ENCODE measurements at regions not wholly inside any gene's neighbourhood (a gene's known extent, or its start where the extent isn't known, plus 50 kb on each side); places are given as distances from the start of the nearest gene placed in this dataset.

DNA sequence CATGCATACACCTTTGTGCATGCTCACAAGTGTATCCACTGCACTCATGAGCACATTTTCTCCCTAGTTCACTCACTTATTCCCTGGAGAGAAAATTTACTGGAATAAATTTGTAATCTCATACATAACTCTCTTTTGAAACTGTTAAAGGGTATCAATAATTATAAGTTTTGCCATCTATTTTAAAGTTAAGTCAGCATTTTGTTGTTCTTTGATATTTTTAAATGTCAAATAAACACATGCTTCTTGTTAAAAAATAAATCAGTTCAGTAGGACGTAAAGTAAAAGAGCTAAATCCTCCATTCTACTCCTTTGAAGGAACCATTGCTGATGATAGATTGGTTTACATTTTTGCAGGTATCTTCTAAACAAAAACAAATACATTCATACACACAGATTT is 522.1 kb downstream of the NR4A2 start:
- Mint-ChIP-seq H3K36me3 (ENCODE audit: insufficient read depth, unreplicated experiment) (no peaks in the 10 kb centered on the region), H3K27me3 (ENCODE audit: insufficient read depth, unreplicated experiment) (no peaks in the 10 kb centered on the region), H3K9me3 (ENCODE audit: unreplicated experiment) (no peaks in the 10 kb centered on the region), H3K4me3 (ENCODE audit: unreplicated experiment) (no peak overlapping the region), H3K27ac (ENCODE audit: unreplicated experiment) (no peak overlapping the region), H3K4me1 (ENCODE audit: low read depth, unreplicated experiment) (no peaks in the 10 kb centered on the region)
- no peaks in the 10 kb centered on the region for H3K9me3 ChIP-seq
- intact Hi-C loops (cut with micrococcal nuclease; ENCODE audit: unreplicated experiment): no loop called here
- ChIA-PET POLR2A (no interaction called here), CTCF (no interaction called here)
- DNase-seq: no peak
- H3K27me3 ChIP-seq (replicated peaks; ENCODE audit: control insufficient read depth, insufficient read depth, low read length): no peaks in the 10 kb centered on the region
- TF ChIP-seq, protein P1, sequence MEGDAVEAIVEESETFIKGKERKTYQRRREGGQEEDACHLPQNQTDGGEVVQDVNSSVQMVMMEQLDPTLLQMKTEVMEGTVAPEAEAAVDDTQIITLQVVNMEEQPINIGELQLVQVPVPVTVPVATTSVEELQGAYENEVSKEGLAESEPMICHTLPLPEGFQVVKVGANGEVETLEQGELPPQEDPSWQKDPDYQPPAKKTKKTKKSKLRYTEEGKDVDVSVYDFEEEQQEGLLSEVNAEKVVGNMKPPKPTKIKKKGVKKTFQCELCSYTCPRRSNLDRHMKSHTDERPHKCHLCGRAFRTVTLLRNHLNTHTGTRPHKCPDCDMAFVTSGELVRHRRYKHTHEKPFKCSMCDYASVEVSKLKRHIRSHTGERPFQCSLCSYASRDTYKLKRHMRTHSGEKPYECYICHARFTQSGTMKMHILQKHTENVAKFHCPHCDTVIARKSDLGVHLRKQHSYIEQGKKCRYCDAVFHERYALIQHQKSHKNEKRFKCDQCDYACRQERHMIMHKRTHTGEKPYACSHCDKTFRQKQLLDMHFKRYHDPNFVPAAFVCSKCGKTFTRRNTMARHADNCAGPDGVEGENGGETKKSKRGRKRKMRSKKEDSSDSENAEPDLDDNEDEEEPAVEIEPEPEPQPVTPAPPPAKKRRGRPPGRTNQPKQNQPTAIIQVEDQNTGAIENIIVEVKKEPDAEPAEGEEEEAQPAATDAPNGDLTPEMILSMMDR (IDR thresholded peaks at IDR 0.05; ENCODE audit: insufficient read depth in 1 of 2, low read depth in 1 of 2, low read length in 1 of 2, severe bottlenecking in 1 of 2, unreplicated experiment in 1 of 2): no peak
- no peak overlapping the region for H3K4me3 ChIP-seq (ENCODE audit: low read depth, low read length)
- H3K4me1 ChIP-seq: no peaks in the 10 kb centered on the region
- BruUV-seq (replicated peaks): no TSS peak
- 0 out of 2 replicates have a peak, but pooled peaks cover 1% of the 10 kb centered on the region for H3K36me3 ChIP-seq (ENCODE audit: control insufficient read depth, insufficient read depth, low read length)

- Histone ChIP-seq H3K27me3 (replicated peaks; ENCODE audit: control insufficient read depth, insufficient read depth, low read length) (no peaks in the 10 kb centered on the region), H3K9me3 (no peaks in the 10 kb centered on the region), H3K36me3 (ENCODE audit: control insufficient read depth, insufficient read depth, low read length) (0 out of 2 replicates have a peak, but pooled peaks cover 1% of the 10 kb centered on the region), H3K4me3 (ENCODE audit: low read depth, low read length) (no peak overlapping the region), H3K4me1 (no peaks in the 10 kb centered on the region)
- ChIA-PET CTCF (no interaction called here), POLR2A (no interaction called here)
- H3K27me3 Mint-ChIP-seq (ENCODE audit: insufficient read depth, unreplicated experiment): no peaks in the 10 kb centered on the region
- no peak overlapping the region for H3K4me3 Mint-ChIP-seq (ENCODE audit: unreplicated experiment)
- intact Hi-C loops (cut with micrococcal nuclease; ENCODE audit: unreplicated experiment): no loop called here
- H3K4me1 Mint-ChIP-seq (ENCODE audit: low read depth, unreplicated experiment): no peaks in the 10 kb centered on the region
- DNase-seq: no peak
- H3K36me3 Mint-ChIP-seq (ENCODE audit: insufficient read depth, unreplicated experiment): no peaks in the 10 kb centered on the region
- H3K9me3 Mint-ChIP-seq (ENCODE audit: unreplicated experiment): no peaks in the 10 kb centered on the region
- H3K27ac Mint-ChIP-seq (ENCODE audit: unreplicated experiment): no peak overlapping the region
- BruUV-seq (replicated peaks): no TSS peak
- TF ChIP-seq, protein P1 (IDR thresholded peaks at IDR 0.05; ENCODE audit: insufficient read depth in 1 of 2, low read depth in 1 of 2, low read length in 1 of 2, severe bottlenecking in 1 of 2, unreplicated experiment in 1 of 2): no peak
These were observed 529.6 kb downstream of the NR4A2 start for GRCh38 chr2:155802888-155803287.

- H3K4me1 ChIP-seq: no peaks in the 10 kb centered on the region
- intact Hi-C loops (cut with micrococcal nuclease; ENCODE audit: unreplicated experiment): no loop called here
- Mint-ChIP-seq H3K27ac (ENCODE audit: unreplicated experiment) (no peak overlapping the region), H3K4me3 (ENCODE audit: unreplicated experiment) (no peak overlapping the region), H3K27me3 (ENCODE audit: insufficient read depth, unreplicated experiment) (no peaks in the 10 kb centered on the region), H3K36me3 (ENCODE audit: insufficient read depth, unreplicated experiment) (no peaks in the 10 kb centered on the region), H3K4me1 (ENCODE audit: low read depth, unreplicated experiment) (no peaks in the 10 kb centered on the region), H3K9me3 (ENCODE audit: unreplicated experiment) (peaks cover 22% of the 10 kb centered on the region)
- H3K27me3 ChIP-seq (replicated peaks; ENCODE audit: control insufficient read depth, insufficient read depth, low read length): no peaks in the 10 kb centered on the region
- no peaks in the 10 kb centered on the region for H3K36me3 ChIP-seq (ENCODE audit: control insufficient read depth, insufficient read depth, low read length)
- no peak overlapping the region for H3K4me3 ChIP-seq (ENCODE audit: low read depth, low read length)
- POLR2A ChIA-PET: no interaction called here
- no peak for DNase-seq
- TF ChIP-seq, protein P1 (IDR thresholded peaks at IDR 0.05; ENCODE audit: insufficient read depth in 1 of 2, low read depth in 1 of 2, low read length in 1 of 2, severe bottlenecking in 1 of 2, unreplicated experiment in 1 of 2): no peak
- CTCF ChIA-PET: no interaction called here
- no TSS peak for BruUV-seq (replicated peaks)
- peaks cover 16% of the 10 kb centered on the region for H3K9me3 ChIP-seq
These were observed 539.9 kb downstream of the NR4A2 start for GRCh38 chr2:155792666-155793065.

Measured in Caco-2 (cell line).